ENCODE measurements at regions not wholly inside any gene's neighbourhood (a gene's known extent, or its start where the extent isn't known, plus 50 kb on each side); places are given as distances from the start of the nearest gene placed in this dataset.

- TF ChIP-seq POLR2AphosphoS5 (IDR thresholded peaks at IDR 0.05; ENCODE audit: low read depth, low read length) (no peak), MAX (IDR thresholded peaks at IDR 0.05) (no peak), ATF3 (IDR thresholded peaks at IDR 0.05) (no peak), EZH2phosphoT487 (IDR thresholded peaks at IDR 0.05; ENCODE audit: borderline replicate concordance) (no peak)
These were observed 147.7 kb downstream of the TMEM47 start for GRCh38 chrX:34509394-34509793.

All from HCT116 (cell line).